ENCODE measurements at regions not wholly inside any gene's neighbourhood (a gene's known extent, or its start where the extent isn't known, plus 50 kb on each side); places are given as distances from the start of the nearest gene placed in this dataset.

GRCh38 chr12:30218073-30218472, 434.3 kb upstream of the TMTC1 start:
- Histone ChIP-seq H3K4me3 (ENCODE audit: low read length) (no peak overlapping the region), H3K4me2 (ENCODE audit: low read length) (no peak overlapping the region), H3K27me3 (ENCODE audit: low read depth, low read length) (no peaks in the 10 kb centered on the region), H3K36me3 (replicated peaks; ENCODE audit: low read depth, low read length) (no peaks in the 10 kb centered on the region), H4K20me1 (ENCODE audit: insufficient read depth, low read length) (no peaks in the 10 kb centered on the region), H3K9me3 (ENCODE audit: insufficient read depth, low read length) (no peaks in the 10 kb centered on the region), H3K4me1 (ENCODE audit: low read length) (no peaks in the 10 kb centered on the region), H3K27ac (ENCODE audit: low read length) (no peak overlapping the region), H3K79me2 (ENCODE audit: low read length) (no peaks in the 10 kb centered on the region), H2AFZ (ENCODE audit: low read depth, low read length) (no peak overlapping the region), H3K9ac (ENCODE audit: low read length) (no peak overlapping the region)
- TF ChIP-seq EZH2phosphoT487 (IDR thresholded peaks at IDR 0.05; ENCODE audit: low read depth) (no peak), CTCF (IDR thresholded peaks at IDR 0.05; ENCODE audit: low read depth, low read length) (no peak)

GRCh38 chr12:30213166-30213565, 429.4 kb upstream of the TMTC1 start:
- no peak overlapping the region for H2AFZ ChIP-seq (ENCODE audit: low read depth, low read length)
- no peaks in the 10 kb centered on the region for H3K4me1 ChIP-seq (ENCODE audit: low read length)
- no peak overlapping the region for H3K4me3 ChIP-seq (ENCODE audit: low read length)
- TF ChIP-seq CTCF (IDR thresholded peaks at IDR 0.05; ENCODE audit: low read depth, low read length) = no peak
- no peak for TF ChIP-seq EZH2phosphoT487 (IDR thresholded peaks at IDR 0.05; ENCODE audit: low read depth)
- H3K4me2 ChIP-seq (ENCODE audit: low read length) = no peak overlapping the region
- no peak overlapping the region for H3K27ac ChIP-seq (ENCODE audit: low read length)
- no peak overlapping the region for H3K9ac ChIP-seq (ENCODE audit: low read length)
- no peaks in the 10 kb centered on the region for H4K20me1 ChIP-seq (ENCODE audit: insufficient read depth, low read length)
- no peaks in the 10 kb centered on the region for H3K79me2 ChIP-seq (ENCODE audit: low read length)
- no peaks in the 10 kb centered on the region for H3K36me3 ChIP-seq (replicated peaks; ENCODE audit: low read depth, low read length)
- H3K9me3 ChIP-seq (ENCODE audit: insufficient read depth, low read length) = no peaks in the 10 kb centered on the region
- H3K27me3 ChIP-seq (ENCODE audit: low read depth, low read length) = no peaks in the 10 kb centered on the region

- Histone ChIP-seq H2AFZ (ENCODE audit: low read depth, low read length) (no peak overlapping the region), H3K27ac (ENCODE audit: low read length) (no peak overlapping the region), H3K36me3 (replicated peaks; ENCODE audit: low read depth, low read length) (no peaks in the 10 kb centered on the region), H3K9ac (ENCODE audit: low read length) (no peak overlapping the region), H3K4me3 (ENCODE audit: low read length) (no peak overlapping the region), H3K4me1 (ENCODE audit: low read length) (no peaks in the 10 kb centered on the region), H3K27me3 (ENCODE audit: low read depth, low read length) (no peaks in the 10 kb centered on the region), H3K79me2 (ENCODE audit: low read length) (no peaks in the 10 kb centered on the region), H3K9me3 (ENCODE audit: insufficient read depth, low read length) (no peaks in the 10 kb centered on the region), H4K20me1 (ENCODE audit: insufficient read depth, low read length) (no peaks in the 10 kb centered on the region), H3K4me2 (ENCODE audit: low read length) (no peak overlapping the region)
- TF ChIP-seq EZH2phosphoT487 (IDR thresholded peaks at IDR 0.05; ENCODE audit: low read depth) (no peak), CTCF (IDR thresholded peaks at IDR 0.05; ENCODE audit: low read depth, low read length) (no peak)
Measured at GRCh38 chr12:30211743-30212142, 428.0 kb upstream of the TMTC1 start.

GRCh38 chr12:30203981-30204380, 420.2 kb upstream of the TMTC1 start:
- TF ChIP-seq CTCF (IDR thresholded peaks at IDR 0.05; ENCODE audit: low read depth, low read length) (no peak), EZH2phosphoT487 (IDR thresholded peaks at IDR 0.05; ENCODE audit: low read depth) (no peak)
- Histone ChIP-seq H3K4me2 (ENCODE audit: low read length) (no peak overlapping the region), H2AFZ (ENCODE audit: low read depth, low read length) (no peak overlapping the region), H4K20me1 (ENCODE audit: insufficient read depth, low read length) (no peaks in the 10 kb centered on the region), H3K9me3 (ENCODE audit: insufficient read depth, low read length) (no peaks in the 10 kb centered on the region), H3K4me3 (ENCODE audit: low read length) (no peak overlapping the region), H3K9ac (ENCODE audit: low read length) (no peak overlapping the region), H3K27me3 (ENCODE audit: low read depth, low read length) (no peaks in the 10 kb centered on the region), H3K4me1 (ENCODE audit: low read length) (no peaks in the 10 kb centered on the region), H3K79me2 (ENCODE audit: low read length) (no peaks in the 10 kb centered on the region), H3K27ac (ENCODE audit: low read length) (no peak overlapping the region), H3K36me3 (replicated peaks; ENCODE audit: low read depth, low read length) (no peaks in the 10 kb centered on the region)

Measured in OCI-LY3 (cell line).